GM23338 (cell line): ENCODE measurements at regions not wholly inside any gene's neighbourhood (a gene's known extent, or its start where the extent isn't known, plus 50 kb on each side); places are given as distances from the start of the nearest gene placed in this dataset.

Experiments used
- ATAC-seq: fragments of 200-7000 bp; cut with Tn5 transposase; 3 replicates; pipeline ENCODE4 v1.9.1; 2020
- DNase-seq: peaks from one replicate; pipeline ENCODE4 v3.0.0-alpha.2; 2015; ENCODE audit warnings: low spot score
- H2AFZ ChIP-seq: fragments of 200-600 bp; sonication (generic); 2 replicates; pipeline ENCODE4 v1.8.0; 2016; ENCODE audit warnings: antibody characterized with exemption, mild to moderate bottlenecking, moderate library complexity
- H3F3A ChIP-seq: fragments of 200-600 bp; sonication (generic); replicated peaks from 2 replicates; pipeline ENCODE4 v1.8.0; 2017; ENCODE audit warnings: antibody characterized with exemption, mixed run types, low read depth
- H3K27ac ChIP-seq: fragments of 200-600 bp; sonication (generic); 2 replicates; pipeline ENCODE4 v1.6.1; 2016; ENCODE audit warnings: low read depth
- H3K27me3 ChIP-seq: fragments of 200-600 bp; sonication (generic); 2 replicates; pipeline ENCODE4 v1.8.0; 2016; ENCODE audit warnings: mild to moderate bottlenecking, mixed run types, moderate library complexity; ENCODE audit not compliant: insufficient read depth
- H3K36me3 ChIP-seq: fragments of 200-600 bp; sonication (generic); 2 replicates; pipeline ENCODE4 v1.8.0; 2016; ENCODE audit warnings: mild to moderate bottlenecking; ENCODE audit not compliant: insufficient read depth
- H3K4me1 ChIP-seq: fragments of 200-600 bp; sonication (generic); 2 replicates; pipeline ENCODE4 v1.8.0; 2016; ENCODE audit warnings: mild to moderate bottlenecking, moderate library complexity; ENCODE audit not compliant: insufficient read depth
- H3K4me2 ChIP-seq: fragments of 200-600 bp; sonication (generic); 2 replicates; pipeline ENCODE4 v1.7.1; 2017; ENCODE audit warnings: mixed run types
- H3K4me3 ChIP-seq: fragments of 200-600 bp; sonication (generic); 2 replicates; pipeline ENCODE4 v1.6.1; 2016; ENCODE audit warnings: mixed run types
- H3K79me2 ChIP-seq: fragments of 200-600 bp; sonication (generic); replicated peaks from 2 replicates; pipeline ENCODE4 v1.8.0; 2017; ENCODE audit warnings: mild to moderate bottlenecking; ENCODE audit not compliant: insufficient read depth
- H3K9me2 ChIP-seq: fragments of 200-600 bp; sonication (generic); 2 replicates; pipeline ENCODE4 v1.8.0; 2017; ENCODE audit not compliant: insufficient read depth
- H4K20me1 ChIP-seq: fragments of 200-600 bp; sonication (generic); replicated peaks from 2 replicates; pipeline ENCODE4 v1.8.0; 2017; ENCODE audit warnings: mild to moderate bottlenecking; ENCODE audit not compliant: insufficient read depth
- H3K27ac Mint-ChIP-seq: 2 replicates; pipeline ENCODE4 v1.8.0; 2020; ENCODE audit warnings: inconsistent platforms, mild to moderate bottlenecking, moderate library complexity, mixed read lengths
- H3K27me3 Mint-ChIP-seq: 3 replicates; pipeline ENCODE4 v1.8.0; 2022; ENCODE audit warnings: low read depth, mild to moderate bottlenecking, moderate library complexity, mixed read lengths, inconsistent platforms; ENCODE audit not compliant: insufficient read depth, poor library complexity
- H3K36me3 Mint-ChIP-seq: 3 replicates; pipeline ENCODE4 v1.8.0; 2021; ENCODE audit warnings: low read depth, mild to moderate bottlenecking, inconsistent platforms, moderate library complexity, mixed read lengths
- H3K4me1 Mint-ChIP-seq: 3 replicates; pipeline ENCODE4 v1.8.0; 2020; ENCODE audit warnings: mild to moderate bottlenecking, inconsistent platforms, mixed read lengths
- H3K4me3 Mint-ChIP-seq: 3 replicates; pipeline ENCODE4 v1.8.0; 2021; ENCODE audit warnings: moderate library complexity, mild to moderate bottlenecking, inconsistent platforms, mixed read lengths
- H3K9me3 Mint-ChIP-seq: 3 replicates; pipeline ENCODE4 v1.8.0; 2020; ENCODE audit warnings: moderate library complexity, mild to moderate bottlenecking, inconsistent platforms, mixed read lengths
- CREB1 ChIP-seq: fragments of 250-450 bp; sonication (Bioruptor Pico); IDR thresholded peaks from 2 replicates; pipeline ENCODE4 v1.5.0; 2020; ENCODE audit warnings: low read depth, mild to moderate bottlenecking, moderate library complexity
- EZH2 ChIP-seq: fragments of 200-600 bp; sonication (generic); IDR thresholded peaks from one replicate; pipeline ENCODE4 v1.8.0; 2017; ENCODE audit warnings: antibody characterized with exemption, mild to moderate bottlenecking, low read depth; ENCODE audit not compliant: unreplicated experiment
- EZH2phosphoT487 ChIP-seq: fragments of 200-600 bp; sonication (generic); IDR thresholded peaks from one replicate; pipeline ENCODE4 v1.8.1; 2018; ENCODE audit warnings: antibody characterized with exemption; ENCODE audit not compliant: unreplicated experiment
- JUNB ChIP-seq: IDR thresholded peaks from one replicate; pipeline ENCODE4 v1.6.1; 2016; ENCODE audit warnings: antibody characterized with exemption; ENCODE audit not compliant: unreplicated experiment
- NANOG ChIP-seq: IDR thresholded peaks from 2 replicates; pipeline ENCODE4 v1.6.1; 2016; ENCODE audit warnings: antibody characterized with exemption, borderline replicate concordance
- POLR2AphosphoS5 ChIP-seq: IDR thresholded peaks from 2 replicates; pipeline ENCODE4 v1.6.1; 2016; ENCODE audit warnings: antibody characterized with exemption, low read depth
- REST ChIP-seq: IDR thresholded peaks from one replicate; pipeline ENCODE4 v1.6.1; 2018; ENCODE audit warnings: antibody characterized with exemption; ENCODE audit not compliant: unreplicated experiment
- STAT1 ChIP-seq: IDR thresholded peaks from one replicate; pipeline ENCODE4 v1.6.1; 2016; ENCODE audit warnings: antibody characterized with exemption; ENCODE audit not compliant: unreplicated experiment
- ZNF331 ChIP-seq: fragments of 250-450 bp; sonication (Bioruptor Pico); IDR thresholded peaks from 2 replicates; pipeline ENCODE4 v1.5.0; 2020; ENCODE audit warnings: low read depth, mild to moderate bottlenecking, moderate library complexity
- TF ChIP-seq, protein P1 (sequence below), 2 experiments: fragments of 200-600 bp in 1 of 2; sonication (generic) in 1 of 2; conservative IDR thresholded peaks; 2 replicates each; pipeline versions ENCODE4 v1.5.1 to v1.6.1; 2016 to 2017; ENCODE audit warnings: antibody characterized with exemption in 2 of 2, low read depth in 2 of 2, mild to moderate bottlenecking in 2 of 2, moderate library complexity in 1 of 2

DNA sequence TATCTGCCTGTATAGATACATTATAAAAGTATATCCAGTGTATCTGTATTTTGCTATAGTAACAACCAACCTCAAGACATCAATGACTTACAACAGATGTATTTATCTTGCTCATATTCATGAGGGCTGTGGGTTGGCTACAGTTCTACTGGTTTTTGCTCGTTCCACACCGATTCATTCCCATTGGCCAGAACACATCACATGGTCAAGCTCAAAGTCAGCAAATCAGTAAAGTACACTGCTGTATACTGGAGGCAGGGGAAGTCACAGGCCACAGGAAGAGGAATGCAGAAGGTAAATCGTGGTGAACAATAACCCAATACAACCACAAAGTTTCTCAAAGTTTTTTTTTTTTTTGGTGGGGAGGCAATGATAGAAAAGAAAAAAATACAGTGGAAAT is 180.0 kb upstream of the CDKN3 start (continued):
- TF ChIP-seq CREB1 (CRISPR knock-in tag) = no peak
- TF ChIP-seq NANOG = no peak
- no peak for TF ChIP-seq EZH2phosphoT487
- no peak for TF ChIP-seq STAT1

- H3K4me1 Mint-ChIP-seq = peaks cover 26% of the 10 kb centered on the region
- H3K9me2 ChIP-seq = no peaks in the 10 kb centered on the region
- DNase-seq (peak; percentile 81), ATAC-seq (peak; percentile 91)
- no peak overlapping the region for H3K27ac Mint-ChIP-seq
- peaks cover 58% of the 10 kb centered on the region for H3K27me3 ChIP-seq
- peak overlapping the region; percentile 95 for H3K4me2 ChIP-seq
- peaks cover 4% of the 10 kb centered on the region; the same call in 1 of the 2 replicates for H3F3A ChIP-seq
- peak overlapping the region; percentile 96 for H2AFZ ChIP-seq
- peaks cover 41% of the 10 kb centered on the region for H3K27me3 Mint-ChIP-seq
- H3K36me3 Mint-ChIP-seq = no peaks in the 10 kb centered on the region
- H3K36me3 ChIP-seq = no peaks in the 10 kb centered on the region
- H3K27ac ChIP-seq = no peak overlapping the region
- H4K20me1 ChIP-seq = no peaks in the 10 kb centered on the region
- H3K4me3 ChIP-seq = peak overlapping the region; percentile 68
- peak; percentile 56 for TF ChIP-seq EZH2
- no peak for TF ChIP-seq POLR2AphosphoS5
- no peak for TF ChIP-seq CREB1 (CRISPR knock-in tag)
- no peaks in the 10 kb centered on the region for H3K9me3 Mint-ChIP-seq
- H3K4me1 ChIP-seq = peaks cover 23% of the 10 kb centered on the region
- H3K79me2 ChIP-seq = no peaks in the 10 kb centered on the region
- H3K4me3 Mint-ChIP-seq = peak overlapping the region; percentile 84
Observed at GRCh38 chr14:54219261-54220070, 177.3 kb upstream of the CDKN3 start.

DNA sequence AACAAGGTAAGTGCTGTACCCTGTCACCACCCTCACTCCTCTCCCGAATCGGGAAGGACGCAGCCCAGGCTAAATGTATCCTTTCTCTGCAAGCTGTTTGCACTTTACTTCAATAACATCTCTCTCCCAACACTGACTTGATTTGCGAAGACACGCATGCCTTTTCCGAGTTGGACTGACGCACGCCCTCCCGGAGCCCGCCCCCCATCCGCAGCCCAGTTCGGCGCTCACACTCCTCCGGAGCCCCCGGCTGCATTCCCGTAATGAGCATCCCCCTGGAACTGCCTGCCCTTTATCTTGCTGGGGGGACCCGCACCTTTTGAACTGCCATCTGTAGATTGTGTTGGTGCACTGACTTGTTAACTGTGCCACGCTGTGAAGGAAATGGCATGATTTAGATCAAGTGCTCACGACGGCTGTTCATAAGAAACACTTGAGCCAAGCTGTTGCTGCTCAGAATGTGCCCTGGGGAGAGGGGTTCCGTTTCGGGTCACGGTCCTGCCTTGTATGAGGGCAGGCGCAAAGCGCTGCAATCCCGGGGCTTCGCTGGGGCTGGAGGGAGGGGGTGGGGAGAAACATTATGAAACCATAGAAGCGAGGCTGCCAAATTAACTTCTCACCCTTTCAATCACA is 176.6 kb upstream of the CDKN3 start:
- Histone ChIP-seq H3K4me1 (peaks cover 23% of the 10 kb centered on the region), H3K79me2 (no peaks in the 10 kb centered on the region), H3K27ac (no peak overlapping the region), H3K36me3 (no peaks in the 10 kb centered on the region), H3K4me3 (peak overlapping the region; percentile 68), H3K27me3 (peaks cover 58% of the 10 kb centered on the region), H4K20me1 (no peaks in the 10 kb centered on the region), H3F3A (peaks cover 4% of the 10 kb centered on the region; the same call in 1 of the 2 replicates), H2AFZ (peak overlapping the region; percentile 96), H3K4me2 (peak overlapping the region; percentile 95), H3K9me2 (no peaks in the 10 kb centered on the region)
- H3K4me1 Mint-ChIP-seq = peaks cover 26% of the 10 kb centered on the region
- ATAC-seq = peak; percentile 66
- peak; percentile 66 for DNase-seq
- H3K27me3 Mint-ChIP-seq = peaks cover 41% of the 10 kb centered on the region
- no peaks in the 10 kb centered on the region for H3K9me3 Mint-ChIP-seq
- peak overlapping the region; percentile 84 for H3K4me3 Mint-ChIP-seq
- no peaks in the 10 kb centered on the region for H3K36me3 Mint-ChIP-seq
- no peak overlapping the region for H3K27ac Mint-ChIP-seq
- no peak for TF ChIP-seq ZNF331
- TF ChIP-seq, protein P1, sequence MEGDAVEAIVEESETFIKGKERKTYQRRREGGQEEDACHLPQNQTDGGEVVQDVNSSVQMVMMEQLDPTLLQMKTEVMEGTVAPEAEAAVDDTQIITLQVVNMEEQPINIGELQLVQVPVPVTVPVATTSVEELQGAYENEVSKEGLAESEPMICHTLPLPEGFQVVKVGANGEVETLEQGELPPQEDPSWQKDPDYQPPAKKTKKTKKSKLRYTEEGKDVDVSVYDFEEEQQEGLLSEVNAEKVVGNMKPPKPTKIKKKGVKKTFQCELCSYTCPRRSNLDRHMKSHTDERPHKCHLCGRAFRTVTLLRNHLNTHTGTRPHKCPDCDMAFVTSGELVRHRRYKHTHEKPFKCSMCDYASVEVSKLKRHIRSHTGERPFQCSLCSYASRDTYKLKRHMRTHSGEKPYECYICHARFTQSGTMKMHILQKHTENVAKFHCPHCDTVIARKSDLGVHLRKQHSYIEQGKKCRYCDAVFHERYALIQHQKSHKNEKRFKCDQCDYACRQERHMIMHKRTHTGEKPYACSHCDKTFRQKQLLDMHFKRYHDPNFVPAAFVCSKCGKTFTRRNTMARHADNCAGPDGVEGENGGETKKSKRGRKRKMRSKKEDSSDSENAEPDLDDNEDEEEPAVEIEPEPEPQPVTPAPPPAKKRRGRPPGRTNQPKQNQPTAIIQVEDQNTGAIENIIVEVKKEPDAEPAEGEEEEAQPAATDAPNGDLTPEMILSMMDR (conservative IDR thresholded peaks at IDR 0.05; ENCODE audit: low read depth in 2 of 2) = no peak
- TF ChIP-seq EZH2phosphoT487 = no peak
- no peak for TF ChIP-seq REST
- no peak for TF ChIP-seq JUNB
